GM12878 (cell line): ENCODE measurements at regions not wholly inside any gene's neighbourhood (a gene's known extent, or its start where the extent isn't known, plus 50 kb on each side); places are given as distances from the start of the nearest gene placed in this dataset.

Experiments
- ATAC-seq: fragments of 200-7000 bp; cut with Tn5 transposase; 3 replicates; pipeline ENCODE4 v1.9.1; 2020; ENCODE audit warnings: mild to moderate bottlenecking, moderate library complexity
- BruUV-seq: library from RNA; stranded (reverse); fragments of 400-500 nt; replicated peaks from 2 replicates; lab custom pipeline; 2021; lab: Mats Ljungman, UMichigan
- CTCF ChIA-PET: fragments of 300-600 bp; sonication (Branson Sonifier 250); formaldehyde crosslinking; extraction: SDS; loops from one replicate; lab custom pipeline; 2021; ENCODE audit warnings: inconsistent platforms; lab: Yijun Ruan, JAX
- POLR2A ChIA-PET: fragments of 350-600 bp; formaldehyde crosslinking; extraction: SDS; loops from one replicate; lab custom pipeline; 2021; ENCODE audit warnings: inconsistent platforms; lab: Charles Lee
- RAD21 ChIA-PET: fragments of 300-600 bp; sonication (Branson Sonifier 250); formaldehyde crosslinking; loops from one replicate; lab custom pipeline; 2023; ENCODE audit warnings: antibody characterized with exemption; ENCODE audit not compliant: unreplicated experiment; lab: Charles Lee
- SMC1A ChIA-PET: fragments of 300-600 bp; sonication (Branson Sonifier 250); formaldehyde crosslinking; loops from one replicate; lab custom pipeline; 2023; ENCODE audit not compliant: unreplicated experiment, uncharacterized antibody; lab: Charles Lee
- DNase-seq: peaks from one replicate; pipeline ENCODE4 v3.0.0-alpha.2; 2011; ENCODE audit warnings: low read depth, low spot score
- FAIRE-seq: peaks from 3 replicates; lab custom pipeline; 2011; peaks lifted over from hg19 to GRCh38; lab: Jason Lieb, UNC
- H2AFZ ChIP-seq: 2 replicates; pipeline ENCODE4 v1.6.0; 2011; ENCODE audit warnings: low read depth, low read length, control low read depth; ENCODE audit not compliant: control insufficient read depth
- H3K27ac ChIP-seq: 2 replicates; pipeline ENCODE4 v1.5.1; 2011; ENCODE audit warnings: control low read depth; ENCODE audit not compliant: control insufficient read depth, insufficient read depth
- H3K27me3 ChIP-seq, 2 experiments: replicated peaks in 1 of 2; 2 replicates each; pipeline versions ENCODE4 v1.6.0 to v1.6.1; 2011; ENCODE audit warnings: low read length in 1 of 2; ENCODE audit not compliant: control insufficient read depth in 2 of 2, insufficient read depth in 2 of 2
- H3K36me3 ChIP-seq, 2 experiments: 2 replicates each; pipeline ENCODE4 v1.5.1; 2011; ENCODE audit warnings: low read length in 1 of 2; ENCODE audit not compliant: control insufficient read depth in 2 of 2, insufficient read depth in 2 of 2
- H3K4me1 ChIP-seq: 2 replicates; pipeline ENCODE4 v1.6.1; 2011; ENCODE audit warnings: mild to moderate bottlenecking, low read length, moderate library complexity, mixed read lengths; ENCODE audit not compliant: control insufficient read depth, insufficient read depth
- H3K4me2 ChIP-seq: 2 replicates; pipeline ENCODE4 v1.6.0; 2011; ENCODE audit warnings: control low read depth; ENCODE audit not compliant: control insufficient read depth, insufficient read depth
- H3K4me3 ChIP-seq: fragments of 200-600 bp; sonication (generic); 2 replicates; pipeline ENCODE4 v1.5.1; 2016
- H3K79me2 ChIP-seq: 2 replicates; pipeline ENCODE4 v1.6.0; 2011; ENCODE audit warnings: low read length; ENCODE audit not compliant: control insufficient read depth, insufficient read depth
- H3K9ac ChIP-seq: 2 replicates; pipeline ENCODE4 v1.8.0; 2011; ENCODE audit warnings: low read length, control low read depth, mixed read lengths; ENCODE audit not compliant: control insufficient read depth, insufficient read depth
- H3K9me3 ChIP-seq: replicated peaks from 3 replicates; pipeline ENCODE4 v1.5.1; 2011; ENCODE audit warnings: mild to moderate bottlenecking, low read length; ENCODE audit not compliant: control insufficient read depth, insufficient read depth
- H4K20me1 ChIP-seq: 2 replicates; pipeline ENCODE4 v1.6.0; 2011; ENCODE audit not compliant: control insufficient read depth, insufficient read depth
- CBX5 ChIP-seq: sonication (generic); IDR thresholded peaks from 2 replicates; pipeline ENCODE4 v1.6.1; 2016; ENCODE audit warnings: low read depth, moderate library complexity, mild to moderate bottlenecking, inconsistent platforms
- CHD1 ChIP-seq: IDR thresholded peaks from 2 replicates; pipeline ENCODE4 v1.6.1; 2012; ENCODE audit warnings: low read depth, low read length, improper control_type of control experiment
- FOXK2 ChIP-seq: fragments of 450-650 bp; IDR thresholded peaks from 2 replicates; pipeline ENCODE4 v1.6.1; 2017; ENCODE audit warnings: mild to moderate bottlenecking, moderate library complexity
- IKZF1 ChIP-seq: fragments of 450-650 bp; conservative IDR thresholded peaks from 2 replicates; pipeline ENCODE4 v1.6.1; 2017; ENCODE audit warnings: antibody characterized with exemption, mild to moderate bottlenecking
- JUNB ChIP-seq: IDR thresholded peaks from 2 replicates; pipeline ENCODE4 v1.6.1; 2016; ENCODE audit warnings: antibody characterized with exemption, mild to moderate bottlenecking
- KLF5 ChIP-seq: fragments of 450-650 bp; IDR thresholded peaks from 2 replicates; pipeline ENCODE4 v1.6.1; 2014; ENCODE audit warnings: mild to moderate bottlenecking; ENCODE audit not compliant: partially characterized antibody
- NR2F1 ChIP-seq: fragments of 450-650 bp; conservative IDR thresholded peaks from 2 replicates; pipeline ENCODE4 v1.6.1; 2017; ENCODE audit warnings: mild to moderate bottlenecking
- RCOR1 ChIP-seq: conservative IDR thresholded peaks from 2 replicates; pipeline ENCODE4 v1.6.1; 2012; ENCODE audit warnings: low read depth, low read length, improper control_type of control experiment
- RUNX3 ChIP-seq: IDR thresholded peaks from 2 replicates; pipeline ENCODE4 v1.6.1; 2012; ENCODE audit warnings: low read length, inconsistent platforms
- SMAD5 ChIP-seq: IDR thresholded peaks from 2 replicates; pipeline ENCODE4 v1.6.1; 2016; ENCODE audit warnings: antibody characterized with exemption, low read depth
- WGBS: methylation state at CpG from one replicate; pipeline ENCODE4 v1.1.6; 2016; ENCODE audit warnings: low lambda C conversion rate; ENCODE audit not compliant: insufficient replicate concordance, insufficient coverage; ENCODE audit errors: missing lambda C conversion rate; 5-methylcytosine and 5-hydroxymethylcytosine counted together
- in situ Hi-C: fragments of 300-500 bp; cut with MboI; formaldehyde crosslinking; loops from 9 replicates; pipeline ENCODE4 v1.14.3; 2018; ENCODE audit warnings: mixed read lengths
- intact Hi-C: fragments of 100-400 bp; cut with micrococcal nuclease; formaldehyde crosslinking; loops from one replicate; pipeline ENCODE4 v1.14.2; 2022; ENCODE audit not compliant: unreplicated experiment
- TF ChIP-seq, protein P1 (sequence below), 3 experiments: IDR thresholded peaks in 2 of 3; conservative IDR thresholded peaks in 1 of 3; 2 replicates each; pipeline ENCODE4 v1.5.1; 2011; ENCODE audit warnings: low read depth in 3 of 3, low read length in 3 of 3, mild to moderate bottlenecking in 3 of 3, control low read depth in 2 of 3, moderate library complexity in 2 of 3, inconsistent platforms in 1 of 3, mixed read lengths in 1 of 3; ENCODE audit not compliant: control insufficient read depth in 2 of 3, insufficient read depth in 1 of 3; ENCODE audit errors: extremely low read depth in 1 of 3
- TF ChIP-seq, protein P2 (sequence below): fragments of 450-650 bp; formaldehyde crosslinking; IDR thresholded peaks from 2 replicates; pipeline ENCODE4 v1.5.0; 2022; ENCODE audit warnings: mild to moderate bottlenecking, missing genetic modification characterization

DNA sequence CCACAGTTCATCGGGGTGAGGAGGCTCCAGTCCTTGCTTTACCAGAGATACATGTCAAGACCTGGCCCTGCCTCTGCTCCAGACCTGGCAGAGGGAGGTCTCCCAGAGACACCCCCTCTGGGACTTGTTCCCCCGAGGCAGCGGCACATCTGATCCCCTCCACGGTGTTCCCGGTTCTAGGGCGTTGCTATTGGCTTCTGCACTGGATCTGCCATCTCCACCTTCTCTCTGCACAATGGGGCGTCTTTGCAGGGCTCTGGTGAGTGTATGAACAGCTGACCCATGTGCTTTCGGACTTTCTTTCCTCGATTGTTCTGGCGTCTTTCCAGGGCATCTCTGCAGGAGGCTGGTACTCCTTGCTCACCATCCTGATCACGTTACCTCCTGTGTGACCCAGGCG lies 930.4 kb downstream of the TBC1D22A start:
- Histone ChIP-seq H3K4me1 (no peaks in the 10 kb centered on the region), H3K36me3 (no peaks in the 10 kb centered on the region), H3K79me2 (no peaks in the 10 kb centered on the region), H3K4me2 (no peak overlapping the region), H3K4me3 (no peak overlapping the region), H3K27ac (no peak overlapping the region), H3K27me3 (no peaks in the 10 kb centered on the region), H2AFZ (no peak overlapping the region), H3K9me3 (no peaks in the 10 kb centered on the region; the same call in 2 of the 3 replicates), H4K20me1 (no peaks in the 10 kb centered on the region), H3K9ac (no peak overlapping the region)
- SMC1A ChIA-PET: no interaction called here
- no peak for TF ChIP-seq NR2F1
- no peak for TF ChIP-seq CHD1
- TF ChIP-seq RUNX3: no peak
- TF ChIP-seq FOXK2: no peak
- no peak for TF ChIP-seq SMAD5
- TF ChIP-seq JUNB: no peak
- TF ChIP-seq KLF5: no peak
- TF ChIP-seq, protein P1, sequence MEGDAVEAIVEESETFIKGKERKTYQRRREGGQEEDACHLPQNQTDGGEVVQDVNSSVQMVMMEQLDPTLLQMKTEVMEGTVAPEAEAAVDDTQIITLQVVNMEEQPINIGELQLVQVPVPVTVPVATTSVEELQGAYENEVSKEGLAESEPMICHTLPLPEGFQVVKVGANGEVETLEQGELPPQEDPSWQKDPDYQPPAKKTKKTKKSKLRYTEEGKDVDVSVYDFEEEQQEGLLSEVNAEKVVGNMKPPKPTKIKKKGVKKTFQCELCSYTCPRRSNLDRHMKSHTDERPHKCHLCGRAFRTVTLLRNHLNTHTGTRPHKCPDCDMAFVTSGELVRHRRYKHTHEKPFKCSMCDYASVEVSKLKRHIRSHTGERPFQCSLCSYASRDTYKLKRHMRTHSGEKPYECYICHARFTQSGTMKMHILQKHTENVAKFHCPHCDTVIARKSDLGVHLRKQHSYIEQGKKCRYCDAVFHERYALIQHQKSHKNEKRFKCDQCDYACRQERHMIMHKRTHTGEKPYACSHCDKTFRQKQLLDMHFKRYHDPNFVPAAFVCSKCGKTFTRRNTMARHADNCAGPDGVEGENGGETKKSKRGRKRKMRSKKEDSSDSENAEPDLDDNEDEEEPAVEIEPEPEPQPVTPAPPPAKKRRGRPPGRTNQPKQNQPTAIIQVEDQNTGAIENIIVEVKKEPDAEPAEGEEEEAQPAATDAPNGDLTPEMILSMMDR (IDR thresholded peaks at IDR 0.05 in 2 of 3, conservative IDR thresholded peaks at IDR 0.05 in 1 of 3; ENCODE audit: control insufficient read depth in 2 of 3, extremely low read depth in 1 of 3, insufficient read depth in 1 of 3, low read depth in 3 of 3, low read length in 3 of 3): no peak
- TF ChIP-seq RCOR1: no peak
- TF ChIP-seq, protein P2, sequence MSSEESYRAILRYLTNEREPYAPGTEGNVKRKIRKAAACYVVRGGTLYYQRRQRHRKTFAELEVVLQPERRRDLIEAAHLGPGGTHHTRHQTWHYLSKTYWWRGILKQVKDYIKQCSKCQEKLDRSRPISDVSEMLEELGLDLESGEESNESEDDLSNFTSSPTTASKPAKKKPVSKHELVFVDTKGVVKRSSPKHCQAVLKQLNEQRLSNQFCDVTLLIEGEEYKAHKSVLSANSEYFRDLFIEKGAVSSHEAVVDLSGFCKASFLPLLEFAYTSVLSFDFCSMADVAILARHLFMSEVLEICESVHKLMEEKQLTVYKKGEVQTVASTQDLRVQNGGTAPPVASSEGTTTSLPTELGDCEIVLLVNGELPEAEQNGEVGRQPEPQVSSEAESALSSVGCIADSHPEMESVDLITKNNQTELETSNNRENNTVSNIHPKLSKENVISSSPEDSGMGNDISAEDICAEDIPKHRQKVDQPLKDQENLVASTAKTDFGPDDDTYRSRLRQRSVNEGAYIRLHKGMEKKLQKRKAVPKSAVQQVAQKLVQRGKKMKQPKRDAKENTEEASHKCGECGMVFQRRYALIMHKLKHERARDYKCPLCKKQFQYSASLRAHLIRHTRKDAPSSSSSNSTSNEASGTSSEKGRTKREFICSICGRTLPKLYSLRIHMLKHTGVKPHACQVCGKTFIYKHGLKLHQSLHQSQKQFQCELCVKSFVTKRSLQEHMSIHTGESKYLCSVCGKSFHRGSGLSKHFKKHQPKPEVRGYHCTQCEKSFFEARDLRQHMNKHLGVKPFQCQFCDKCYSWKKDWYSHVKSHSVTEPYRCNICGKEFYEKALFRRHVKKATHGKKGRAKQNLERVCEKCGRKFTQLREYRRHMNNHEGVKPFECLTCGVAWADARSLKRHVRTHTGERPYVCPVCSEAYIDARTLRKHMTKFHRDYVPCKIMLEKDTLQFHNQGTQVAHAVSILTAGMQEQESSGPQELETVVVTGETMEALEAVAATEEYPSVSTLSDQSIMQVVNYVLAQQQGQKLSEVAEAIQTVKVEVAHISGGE (CRISPR knock-in tag): no peak
- TF ChIP-seq IKZF1: no peak
- no peak for TF ChIP-seq CBX5
- 27% methylated on average over 12 of the region's 12 CpGs for WGBS
- DNase-seq: no peak
- no peak for ATAC-seq
- FAIRE-seq: no peak
- CTCF ChIA-PET: no interaction called here
- POLR2A ChIA-PET: no interaction called here
- in situ Hi-C loops: no loop called here
- BruUV-seq: no TSS peak
- intact Hi-C loops: no loop called here
- RAD21 ChIA-PET: no interaction called here
